GM21786 (cell line): ENCODE measurements at regions not wholly inside any gene's neighbourhood (a gene's known extent, or its start where the extent isn't known, plus 50 kb on each side); places are given as distances from the start of the nearest gene placed in this dataset.

Experiments
- ATAC-seq: cut with Tn5 transposase; IDR thresholded peaks from one replicate; pipeline ENCODE4 v1.9.1; 2021; ENCODE audit not compliant: unreplicated experiment

DNA sequence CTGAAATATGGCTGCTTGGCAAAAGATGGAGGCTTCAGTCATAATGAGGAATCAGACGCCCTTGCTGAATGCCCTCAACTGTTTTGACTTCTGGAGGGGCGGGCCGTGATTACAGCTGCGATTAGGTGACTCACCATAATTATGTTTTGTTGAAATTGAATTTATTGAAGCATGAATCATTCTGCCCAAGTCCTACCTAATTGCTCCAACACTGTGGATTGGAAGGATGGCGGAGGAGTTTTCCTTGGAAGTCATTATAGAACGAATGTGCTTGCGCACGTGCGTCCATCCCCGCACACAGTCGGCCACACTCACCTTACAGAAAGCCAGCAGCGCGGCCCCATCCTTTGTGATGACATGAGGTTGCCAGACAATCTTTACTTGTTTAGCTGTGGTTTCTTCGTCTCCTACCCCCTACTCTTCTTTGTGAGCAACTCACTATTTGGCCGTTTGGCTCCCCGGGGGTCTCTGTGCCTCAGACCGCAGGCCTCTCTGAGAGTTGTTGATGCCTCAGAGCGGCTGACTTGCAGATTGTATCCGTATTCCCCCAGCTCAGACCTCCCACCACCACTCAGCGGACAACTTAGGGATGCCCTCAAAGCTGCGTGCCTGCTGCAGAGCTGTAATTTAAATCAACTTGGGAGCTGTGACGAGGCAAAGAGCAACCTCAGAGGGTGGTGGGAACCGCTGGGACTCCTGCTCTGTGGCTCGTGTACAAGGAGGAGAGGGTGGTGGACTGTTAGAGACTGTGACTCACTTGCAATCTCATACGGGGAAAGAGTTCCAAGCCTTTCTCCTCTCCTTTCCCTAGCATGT lies 513.4 kb downstream of the TNS1 start:
- ATAC-seq, result no peak

DNA sequence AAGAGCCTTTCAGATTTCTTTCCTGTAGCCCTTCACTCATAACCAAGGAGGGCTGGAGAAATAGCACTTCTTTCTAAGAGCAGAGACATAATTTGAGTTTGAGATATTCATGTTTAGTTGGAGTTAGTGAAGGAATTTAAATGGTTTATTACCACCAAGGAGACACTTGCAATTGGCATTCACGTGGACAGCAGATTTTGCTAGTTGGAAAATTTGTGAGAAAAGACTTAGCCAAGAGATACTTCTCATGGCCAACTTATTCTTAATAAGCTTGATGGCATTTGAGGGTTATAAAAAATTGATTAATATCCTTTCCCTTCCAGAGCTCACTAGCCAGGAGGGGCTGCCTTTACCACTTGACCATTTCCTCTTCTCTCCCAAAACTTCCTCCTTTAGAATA lies 518.7 kb downstream of the TNS1 start:
- no peak for ATAC-seq

DNA sequence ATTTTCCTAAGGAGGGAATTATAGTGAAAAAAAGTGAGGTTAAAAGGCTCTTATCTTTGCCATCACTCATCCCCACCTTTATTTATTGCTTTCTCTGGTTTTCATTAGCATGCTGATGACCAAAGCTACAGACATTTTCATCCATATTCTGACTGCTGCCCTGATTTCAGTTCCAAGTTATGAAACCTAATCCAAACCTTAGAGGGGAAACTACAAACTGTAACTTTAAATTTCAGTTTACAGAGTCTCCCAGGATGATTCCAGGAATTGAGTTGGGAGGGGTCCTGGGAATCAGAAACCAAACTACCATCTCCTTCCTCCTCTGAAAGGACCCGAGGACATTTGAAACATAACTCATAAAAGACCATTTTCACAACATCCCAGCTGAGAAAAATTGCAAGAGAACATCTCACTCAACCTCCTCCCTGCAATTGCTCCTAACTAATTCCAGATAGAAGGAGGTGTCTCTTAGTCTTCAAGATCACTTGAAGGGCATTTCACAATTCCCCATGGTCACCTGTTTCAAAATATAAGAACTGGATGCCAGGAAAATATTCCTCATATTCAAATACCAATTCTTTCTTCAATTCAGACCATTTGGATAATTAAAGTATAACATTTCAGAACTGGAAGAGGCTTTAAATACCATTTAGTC lies 520.6 kb downstream of the TNS1 start:
- no peak for ATAC-seq

DNA sequence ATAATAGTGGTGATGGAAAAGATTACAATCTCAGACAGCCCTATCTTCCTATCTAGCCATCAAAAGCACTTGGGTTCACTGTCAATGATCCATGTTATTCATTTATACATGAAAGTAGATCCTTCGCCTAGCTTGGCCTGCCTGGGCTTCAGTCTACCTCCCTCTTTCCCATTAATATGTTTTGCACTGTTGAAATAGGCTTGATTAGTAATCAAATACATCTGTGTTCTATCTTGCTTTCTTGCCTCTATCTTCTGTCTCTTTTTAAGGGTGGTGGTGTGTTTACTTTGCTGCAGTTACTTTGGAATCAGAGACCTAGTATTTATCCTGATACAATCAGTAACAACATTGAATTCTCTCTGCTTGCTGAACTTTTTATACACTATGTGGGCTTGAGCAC lies 521.2 kb downstream of the TNS1 start:
- no peak for ATAC-seq

DNA sequence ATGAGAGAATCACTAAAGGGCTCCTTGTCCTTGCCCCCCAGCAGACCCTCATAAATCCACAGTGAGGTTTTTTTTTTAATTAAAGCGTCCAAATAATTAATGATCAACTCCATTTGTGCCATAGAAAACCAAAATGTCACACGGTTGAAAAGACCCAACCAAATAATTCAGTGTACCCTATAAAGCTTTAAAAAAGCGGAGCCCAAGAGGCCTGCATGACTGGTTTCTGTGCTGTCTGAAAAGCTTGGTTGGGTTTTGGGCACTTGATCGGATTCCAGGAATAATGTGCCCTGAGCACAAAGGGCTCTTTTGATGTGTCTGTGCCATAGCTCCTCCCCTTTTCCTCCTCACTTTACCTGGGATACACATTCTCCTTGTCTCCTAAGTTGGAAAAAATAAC lies 523.2 kb downstream of the TNS1 start:
- ATAC-seq, result no peak

DNA sequence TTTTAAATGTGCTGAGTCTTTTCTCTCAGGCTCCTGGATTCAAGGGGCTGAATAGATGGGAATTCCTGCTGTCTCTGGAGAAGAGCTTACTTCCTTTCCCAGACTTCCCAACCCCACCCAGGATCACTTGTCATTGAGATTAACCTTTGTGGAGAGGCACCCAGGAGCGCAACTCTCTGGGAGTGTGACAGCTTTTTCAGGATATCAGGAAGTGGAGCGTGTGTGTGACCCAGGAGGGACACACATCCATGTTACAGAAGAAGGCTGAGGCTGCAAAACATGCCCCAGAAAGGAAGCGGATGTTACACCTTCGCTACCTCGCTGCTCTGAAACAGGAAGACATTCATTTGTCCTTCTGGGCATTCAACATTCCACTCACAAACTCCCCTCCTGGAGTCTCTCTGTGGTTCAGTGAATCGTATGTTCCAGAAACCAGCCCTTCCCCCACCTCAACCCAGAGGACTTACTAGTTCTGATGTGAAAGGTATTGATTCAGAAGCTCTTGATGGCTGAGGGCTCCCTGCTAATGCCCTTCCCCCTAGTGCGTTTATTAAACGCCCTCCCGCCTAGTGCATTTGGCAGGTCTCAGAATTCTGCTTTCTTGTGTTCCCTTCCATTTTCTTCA lies 523.9 kb downstream of the TNS1 start:
- no peak for ATAC-seq

DNA sequence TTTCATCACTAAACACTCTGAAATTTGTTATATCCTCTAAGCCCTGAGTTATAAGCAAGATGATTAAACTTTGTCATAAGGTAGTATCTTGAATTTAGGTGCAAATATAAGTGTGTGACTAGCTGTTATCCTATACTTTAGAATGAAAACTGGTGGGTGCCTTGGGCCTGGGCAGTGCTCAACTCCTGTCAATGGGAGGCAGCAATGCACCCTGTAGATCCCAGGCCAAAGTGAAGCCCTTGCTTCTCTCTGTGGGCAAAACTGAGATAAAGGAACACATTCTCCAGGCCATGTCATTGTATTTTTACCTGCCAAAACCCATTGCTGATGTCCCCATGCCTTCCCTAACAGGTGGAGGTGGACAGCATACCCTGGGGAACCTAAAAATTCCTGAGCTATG lies 525.2 kb downstream of the TNS1 start:
- ATAC-seq, result no peak

DNA sequence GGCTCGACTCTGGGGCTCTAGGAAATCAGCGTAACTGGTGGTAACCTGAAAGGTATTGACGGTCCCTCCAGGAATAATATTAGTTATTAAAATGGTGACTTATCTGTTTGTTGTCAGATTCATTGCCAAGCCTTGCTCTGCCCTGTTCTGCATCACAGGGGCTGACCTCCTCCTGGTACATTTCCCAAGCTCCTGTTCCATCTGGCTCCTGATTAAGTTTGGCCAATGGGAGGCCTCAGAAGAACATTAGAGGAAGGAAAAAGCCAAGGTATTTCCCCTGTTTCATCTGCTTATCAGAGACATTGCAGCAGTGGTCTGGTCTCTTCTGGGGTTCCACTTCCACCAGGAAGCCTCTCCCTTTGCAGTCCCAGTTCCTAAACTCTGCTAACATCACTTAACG lies 527.0 kb downstream of the TNS1 start:
- no peak for ATAC-seq

DNA sequence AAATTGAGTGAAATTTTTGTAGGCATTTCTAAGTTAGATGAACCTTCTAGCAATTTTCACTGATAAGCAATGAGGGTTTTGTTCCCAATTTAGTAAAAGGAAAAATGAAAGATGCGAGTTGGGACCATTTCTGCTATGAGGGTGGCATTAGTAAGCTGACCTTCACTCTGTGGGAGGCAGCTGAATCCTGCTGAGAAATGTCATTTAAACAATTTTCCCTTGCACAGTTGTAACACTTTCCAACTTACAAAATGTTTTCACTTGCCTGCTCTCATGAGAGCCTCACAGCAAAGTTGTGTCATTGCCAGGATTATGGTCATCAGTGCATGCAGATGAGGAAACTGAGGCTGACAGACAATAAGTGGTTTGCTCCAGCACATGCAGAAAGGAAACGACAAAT lies 527.7 kb downstream of the TNS1 start:
- ATAC-seq, result no peak

DNA sequence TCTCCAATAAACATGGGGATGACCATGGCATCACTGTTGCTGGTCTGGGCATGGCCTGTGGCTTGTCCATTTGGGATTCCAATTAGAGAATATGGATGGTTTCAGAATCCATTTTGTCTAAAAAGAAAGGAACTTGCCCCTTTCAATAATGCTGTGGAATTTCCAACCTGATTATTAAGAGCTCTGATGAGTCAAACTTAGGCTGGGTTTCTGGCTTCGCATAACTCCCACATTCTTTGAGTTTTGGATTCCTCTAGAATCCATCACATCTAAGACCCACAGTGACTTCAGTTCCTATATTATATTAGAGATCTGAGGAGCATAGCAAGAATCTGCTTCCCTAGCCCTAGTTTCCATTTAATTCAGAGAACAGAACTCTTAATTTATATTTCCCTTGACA lies 531.5 kb downstream of the TNS1 start:
- no peak for ATAC-seq

DNA sequence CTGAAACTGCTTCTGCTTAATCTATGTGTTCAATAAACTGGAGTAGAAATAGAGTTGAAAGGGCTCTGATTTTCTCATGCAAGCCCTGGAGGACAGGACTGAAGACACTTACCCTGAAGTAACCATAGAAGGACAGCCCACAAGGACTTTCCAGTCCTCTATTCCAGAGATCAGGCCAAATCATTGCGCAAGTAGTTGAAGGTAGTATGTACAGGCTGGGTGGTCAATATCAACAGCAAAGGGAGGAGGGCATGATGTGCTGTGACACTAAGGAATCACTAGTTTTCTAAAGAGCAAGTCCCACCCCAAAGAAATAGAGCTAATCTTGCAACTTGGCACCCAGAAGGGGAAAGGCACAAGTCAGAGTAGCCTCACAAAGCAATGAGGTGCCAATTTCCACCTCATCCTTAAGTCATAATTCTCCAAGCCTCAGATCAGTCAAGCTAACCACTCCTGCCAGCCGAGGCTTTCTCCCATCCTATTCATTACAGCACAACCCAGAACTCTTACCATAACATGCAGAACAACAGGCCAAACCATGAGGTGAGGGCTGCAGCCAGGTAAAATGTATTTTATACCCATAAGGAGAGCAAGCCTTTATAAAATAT lies 533.5 kb downstream of the TNS1 start:
- no peak for ATAC-seq

DNA sequence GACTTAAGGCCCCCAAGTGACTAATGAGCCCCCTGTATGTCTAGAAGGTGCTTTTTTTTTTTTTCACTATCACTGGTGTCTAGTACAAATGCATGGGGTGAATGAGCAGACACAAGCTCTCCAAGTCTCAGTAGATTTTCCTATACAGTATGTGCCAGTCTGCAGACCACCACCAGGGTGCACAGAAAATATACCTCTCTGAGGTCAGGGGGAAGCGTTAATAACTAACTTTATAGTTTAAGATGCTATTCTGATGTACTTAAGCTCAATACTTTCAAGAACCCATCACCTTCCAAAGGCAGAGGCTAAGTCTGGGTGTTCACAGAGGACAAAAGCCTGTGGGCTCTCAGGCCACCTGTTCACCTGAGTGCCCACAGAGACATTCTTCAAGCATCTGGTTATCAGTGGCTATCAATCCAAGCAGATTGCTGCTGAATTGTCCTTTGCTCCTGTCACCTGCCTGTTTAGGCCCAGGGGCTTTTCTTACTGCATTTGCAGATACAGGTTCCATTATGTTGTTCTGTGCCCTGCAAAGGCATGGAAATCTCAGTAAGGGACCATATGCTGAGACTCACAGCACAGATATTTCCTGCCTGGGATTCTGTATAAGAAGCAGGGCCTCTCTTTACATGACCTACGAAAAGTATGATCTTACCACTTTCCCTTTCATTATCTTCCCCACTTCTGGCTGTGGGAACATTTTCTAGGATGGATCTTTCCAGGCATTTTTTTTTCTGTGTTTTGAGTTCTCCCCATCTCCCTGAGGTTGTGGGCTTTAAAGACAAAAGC lies 534.6 kb downstream of the TNS1 start:
- ATAC-seq, result no peak

DNA sequence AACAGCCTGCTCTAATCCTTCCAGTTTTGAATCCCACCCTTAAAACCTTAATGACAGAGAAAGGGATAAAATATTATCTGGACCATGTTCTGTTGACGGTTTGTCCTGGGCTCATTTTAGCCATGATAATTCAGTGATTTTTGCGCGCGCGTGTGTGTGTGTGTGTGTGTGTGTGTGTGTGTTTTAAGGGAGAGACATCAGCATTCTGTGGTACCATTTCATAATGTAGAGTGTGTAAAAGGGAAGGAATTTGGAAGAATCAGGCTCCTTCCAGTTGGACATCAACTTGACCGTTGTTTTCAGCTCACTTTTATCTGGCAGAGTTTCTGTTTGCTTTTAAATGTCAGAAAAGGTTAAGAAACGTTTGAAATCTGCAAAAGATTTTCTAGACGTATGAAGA lies 535.5 kb downstream of the TNS1 start:
- ATAC-seq, result no peak

DNA sequence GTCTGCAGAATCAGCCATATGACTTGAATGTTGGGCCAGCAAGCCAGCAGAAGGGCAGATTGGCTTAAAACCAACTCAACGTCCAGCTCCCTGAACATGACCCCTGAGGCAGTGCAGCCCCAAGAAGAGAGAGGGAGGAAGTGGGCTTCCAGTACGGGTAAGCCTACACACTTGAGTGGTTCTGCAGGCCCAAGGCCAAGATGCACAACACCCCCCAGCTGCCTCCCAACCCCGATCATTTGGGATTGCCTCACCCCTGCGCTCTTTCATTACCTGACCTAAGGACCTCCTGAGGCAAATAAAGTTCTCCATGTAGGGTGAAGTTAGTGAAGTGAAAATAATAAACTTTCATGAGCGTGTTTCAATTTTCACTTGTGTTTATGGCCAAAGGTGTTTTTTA lies 536.0 kb downstream of the TNS1 start:
- no peak for ATAC-seq

DNA sequence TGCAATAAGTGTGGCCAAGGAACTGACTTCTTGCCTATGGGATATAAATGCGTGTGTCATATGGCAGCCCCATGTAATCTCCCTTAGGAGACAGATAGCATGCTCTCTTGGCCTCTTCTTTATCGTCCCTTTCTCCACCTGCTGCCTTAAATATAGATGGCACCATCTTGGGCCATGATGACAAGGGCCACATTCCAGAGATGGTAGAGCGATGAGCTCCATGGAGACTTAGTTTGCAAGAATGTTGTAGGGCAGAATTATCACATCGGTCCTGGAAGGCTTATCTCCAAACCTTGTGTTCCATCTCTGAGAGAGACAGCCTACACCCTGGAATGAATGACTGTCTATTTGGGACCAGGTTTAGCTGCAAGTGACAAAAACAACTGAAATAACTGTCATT lies 536.7 kb downstream of the TNS1 start:
- ATAC-seq, result no peak

DNA sequence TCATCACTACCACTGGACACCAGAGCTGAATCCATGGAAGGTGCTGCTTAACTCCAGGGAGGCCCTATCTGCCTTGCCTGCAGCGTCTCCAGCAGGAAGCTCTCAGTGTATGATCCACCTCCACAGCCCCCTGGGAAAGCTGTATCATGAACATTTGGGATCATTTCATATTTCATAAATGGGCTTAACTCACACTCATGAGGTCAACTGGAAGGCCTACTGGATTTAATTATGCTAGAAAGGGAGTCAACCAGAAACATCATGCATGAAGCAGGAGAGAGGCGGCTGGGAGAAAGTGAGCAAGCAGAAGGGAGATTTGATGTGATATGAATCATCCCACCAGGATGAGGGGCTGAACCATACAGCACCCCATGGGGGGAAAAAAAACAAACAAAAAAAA lies 537.7 kb downstream of the TNS1 start:
- ATAC-seq, result no peak

DNA sequence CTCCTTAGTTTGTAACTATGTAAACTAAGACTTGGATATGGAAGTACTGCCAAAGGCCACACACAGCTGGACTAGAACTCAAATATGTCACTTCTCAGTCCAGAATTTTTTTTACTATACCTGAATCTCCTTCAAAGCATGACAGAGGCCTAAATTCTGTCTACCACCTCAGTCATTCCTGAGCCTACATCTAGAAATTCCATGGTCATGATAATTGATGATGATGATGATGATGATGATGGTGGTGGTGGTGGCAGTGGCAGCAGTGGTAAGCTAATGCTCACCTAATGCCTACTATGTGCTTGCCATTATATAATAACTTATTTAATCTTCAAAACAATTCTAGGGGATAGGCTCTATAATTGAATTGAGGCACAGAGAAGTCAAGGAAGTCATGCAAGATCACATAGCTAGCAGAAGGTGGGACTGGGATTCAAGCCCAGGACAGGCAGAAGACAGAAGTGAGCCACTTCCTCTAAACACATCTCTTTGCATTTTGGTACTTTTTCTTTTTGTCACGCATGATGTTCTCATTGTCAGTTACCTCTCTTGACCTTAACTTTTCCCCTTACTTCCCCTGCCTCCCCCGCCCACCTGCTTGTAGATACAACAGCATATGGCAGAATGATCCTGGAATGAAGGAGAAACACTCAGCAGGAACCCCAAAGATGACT lies 539.3 kb downstream of the TNS1 start:
- ATAC-seq, result no peak

DNA sequence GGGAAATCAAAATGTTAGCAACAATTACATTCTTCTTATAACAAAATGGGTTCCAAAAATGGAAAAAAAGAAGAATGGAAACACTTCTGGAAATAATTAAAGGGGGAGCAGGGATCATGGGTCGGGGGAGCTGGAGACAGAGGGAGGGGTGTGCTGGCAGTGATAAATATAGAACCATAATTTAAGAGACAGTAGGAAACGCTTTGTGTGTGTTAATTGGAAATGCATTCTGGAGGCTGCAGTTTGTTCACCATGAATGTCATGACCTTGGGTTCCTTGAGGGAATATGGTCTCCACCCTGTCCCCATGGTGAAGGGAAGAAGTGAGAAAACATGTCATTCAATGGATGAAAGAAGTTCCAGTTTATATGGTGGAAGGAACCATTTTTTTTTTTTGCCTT lies 540.7 kb downstream of the TNS1 start:
- ATAC-seq, result no peak

DNA sequence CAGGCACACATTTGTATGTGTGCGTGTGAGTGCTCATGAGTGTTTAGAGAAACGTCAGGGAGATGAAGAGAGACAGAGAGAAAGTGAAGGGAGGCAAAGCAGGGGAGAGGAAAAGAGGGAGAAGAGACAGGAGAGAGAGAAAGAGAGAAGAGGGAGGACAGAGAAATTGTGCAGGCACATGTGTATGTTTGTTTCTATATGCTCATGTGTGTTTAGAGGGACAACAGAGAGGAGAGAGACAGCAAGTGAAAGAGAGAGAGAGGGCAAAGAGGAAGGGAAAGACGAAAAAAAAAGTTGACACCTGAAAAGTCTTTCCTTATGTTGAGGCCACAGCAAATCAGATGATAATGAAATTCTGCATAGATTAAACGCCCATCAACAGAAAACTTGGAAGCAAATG lies 541.1 kb downstream of the TNS1 start:
- ATAC-seq, result no peak

DNA sequence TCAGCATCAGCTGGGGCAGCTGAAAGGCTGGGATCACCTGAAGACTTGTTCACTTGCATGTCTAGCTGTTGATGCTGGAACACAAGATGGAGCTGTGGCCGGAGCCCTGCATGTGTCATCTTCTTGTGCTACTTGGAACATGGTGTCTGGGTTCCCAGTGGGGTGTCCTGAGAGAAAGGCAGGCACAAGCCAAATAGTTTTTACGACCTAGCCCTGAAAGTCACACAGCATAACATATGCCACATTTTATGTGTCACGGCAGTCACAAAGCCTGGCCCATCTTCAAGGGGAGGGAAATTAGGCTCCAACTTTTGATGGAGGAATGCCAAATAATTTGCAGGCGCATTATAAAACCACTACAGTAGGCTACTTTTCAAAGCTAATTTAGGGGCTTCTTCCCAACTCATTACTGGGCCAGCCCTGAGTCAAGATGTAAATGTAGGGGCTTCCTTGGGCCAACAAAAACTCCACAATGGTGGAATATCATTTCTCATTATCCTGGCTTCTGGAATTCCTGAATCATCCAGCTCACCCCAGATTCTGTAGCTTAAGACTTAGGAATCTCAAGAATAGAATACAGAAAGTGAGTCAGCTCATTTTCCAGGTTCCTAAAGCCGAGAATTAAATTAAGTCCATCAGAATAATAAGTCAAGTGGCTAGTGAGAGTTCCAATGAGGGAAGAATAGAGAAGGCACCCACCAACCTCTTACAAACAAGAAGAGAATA lies 543.0 kb downstream of the TNS1 start:
- no peak for ATAC-seq
